HCT116 (cell line): ENCODE measurements at regions not wholly inside any gene's neighbourhood (a gene's known extent, or its start where the extent isn't known, plus 50 kb on each side); places are given as distances from the start of the nearest gene placed in this dataset.

Source experiments
- ATAC-seq: fragments of 200-7000 bp; cut with Tn5 transposase; 2 replicates; pipeline ENCODE4 v1.9.1; 2020; ENCODE audit warnings: mild to moderate bottlenecking, moderate library complexity
- BruUV-seq: library from RNA; stranded (reverse); fragments of 400-500 nt; replicated peaks from 2 replicates; lab custom pipeline; 2021; lab: Mats Ljungman, UMichigan
- CTCF ChIA-PET: fragments of 300-600 bp; sonication (Branson Sonifier 250); formaldehyde crosslinking; loops from one replicate; lab custom pipeline; 2021; ENCODE audit warnings: antibody characterized with exemption; lab: Charles Lee
- POLR2A ChIA-PET: fragments of 300-600, 350-600 bp; sonication (Branson Sonifier 250); formaldehyde crosslinking; loops from one replicate; lab custom pipeline; 2021; ENCODE audit warnings: antibody characterized with exemption; lab: Charles Lee
- RAD21 ChIA-PET, 2 experiments: fragments of 300-600 bp; sonication (Branson Sonifier 250); formaldehyde crosslinking; loops; one replicate each; lab custom pipeline; 2023; ENCODE audit warnings: low total read pairs in 2 of 2; ENCODE audit not compliant: uncharacterized antibody in 2 of 2, unreplicated experiment in 2 of 2, low non-redundant PET in 1 of 2; lab: Charles Lee
- DNase-seq: peaks from one replicate; pipeline ENCODE4 v3.0.0-alpha.2; 2010; ENCODE audit warnings: low read depth, low spot score
- H2AFZ ChIP-seq: fragments of 200-600 bp; shearing (Covaris generic), sonication (generic); 2 replicates; pipeline ENCODE4 v1.6.1; 2017; ENCODE audit warnings: low read depth, mixed run types, mixed read lengths, antibody characterized with exemption, low read length; ENCODE audit not compliant: poor library complexity, severe bottlenecking
- H3K27ac ChIP-seq: 2 replicates; pipeline ENCODE4 v1.5.1; 2012; ENCODE audit warnings: low read depth, low read length
- H3K27me3 ChIP-seq: fragments of 200-600 bp; sonication (generic); 2 replicates; pipeline ENCODE4 v1.6.1; 2016; ENCODE audit warnings: mixed run types, low read length, mixed read lengths; ENCODE audit not compliant: insufficient read depth
- H3K36me3 ChIP-seq, 2 experiments: fragments of 200-500 bp in 1 of 2; fragments of 200-600 bp in 1 of 2; sonication (Bioruptor generic) in 1 of 2; sonication (generic) in 1 of 2; 2 replicates each; pipeline versions ENCODE4 v1.5.1 to v1.6.1; 2014 to 2016; ENCODE audit warnings: low read length in 2 of 2, inconsistent platforms in 1 of 2, mixed read lengths in 1 of 2, mixed run types in 1 of 2; ENCODE audit not compliant: insufficient read depth in 2 of 2, control insufficient read depth in 1 of 2
- H3K4me1 ChIP-seq, 2 experiments: fragments of 200-600 bp in 1 of 2; sonication (generic) in 1 of 2; 2 replicates each; pipeline versions ENCODE4 v1.5.1 to v1.6.1; 2012 to 2017; ENCODE audit warnings: low read length in 2 of 2, inconsistent platforms in 1 of 2, mild to moderate bottlenecking in 1 of 2, mixed read lengths in 1 of 2, mixed run types in 1 of 2, moderate library complexity in 1 of 2; ENCODE audit not compliant: insufficient read depth in 2 of 2, control insufficient read depth in 1 of 2
- H3K4me2 ChIP-seq: fragments of 200-600 bp; sonication (generic); 2 replicates; pipeline ENCODE4 v1.6.1; 2017; ENCODE audit warnings: mixed run types, low read length, mixed read lengths
- H3K4me3 ChIP-seq, 2 experiments: fragments of 200-600 bp in 1 of 2; sonication (generic) in 1 of 2; replicated peaks in 1 of 2; 2 replicates each; pipeline ENCODE4 v1.5.1; 2011 to 2016; ENCODE audit warnings: low read length in 2 of 2, control low read depth in 1 of 2, low read depth in 1 of 2, mild to moderate bottlenecking in 1 of 2, mixed read lengths in 1 of 2, mixed run types in 1 of 2
- H3K79me2 ChIP-seq: fragments of 200-600 bp; sonication (generic); 2 replicates; pipeline ENCODE4 v1.6.1; 2017; ENCODE audit warnings: mild to moderate bottlenecking, mixed run types, low read length, moderate library complexity, mixed read lengths; ENCODE audit not compliant: insufficient read depth
- H3K9ac ChIP-seq: fragments of 200-600 bp; sonication (generic); 2 replicates; pipeline ENCODE4 v1.6.1; 2016; ENCODE audit warnings: low read length, mixed read lengths
- H3K9me2 ChIP-seq: fragments of 200-600 bp; sonication (generic), shearing (Covaris generic); 2 replicates; pipeline ENCODE4 v1.6.1; 2017; ENCODE audit warnings: mixed run types, mild to moderate bottlenecking, moderate library complexity; ENCODE audit not compliant: insufficient read depth
- H3K9me3 ChIP-seq, 2 experiments: fragments of 200-500 bp in 1 of 2; fragments of 200-600 bp in 1 of 2; sonication (Bioruptor generic) in 1 of 2; sonication (generic) in 1 of 2; 2 replicates each; pipeline ENCODE4 v1.6.1; 2014 to 2017; ENCODE audit warnings: low read length in 2 of 2, mixed read lengths in 2 of 2, inconsistent platforms in 1 of 2, low read depth in 1 of 2, mild to moderate bottlenecking in 1 of 2, mixed run types in 1 of 2, moderate library complexity in 1 of 2; ENCODE audit not compliant: control insufficient read depth in 1 of 2, insufficient read depth in 1 of 2
- H4K20me1 ChIP-seq: fragments of 200-600 bp; sonication (generic), shearing (Covaris generic); 2 replicates; pipeline ENCODE4 v1.6.1; 2017; ENCODE audit warnings: mixed run types, mild to moderate bottlenecking, moderate library complexity; ENCODE audit not compliant: insufficient read depth
- CBX3 ChIP-seq: IDR thresholded peaks from 2 replicates; pipeline ENCODE4 v1.6.1; 2012; ENCODE audit warnings: low read depth
- EGR1 ChIP-seq: IDR thresholded peaks from 2 replicates; pipeline ENCODE4 v1.6.1; 2012; ENCODE audit warnings: low read depth
- ELF1 ChIP-seq: IDR thresholded peaks from 2 replicates; pipeline ENCODE4 v1.6.1; 2012; ENCODE audit warnings: low read depth, borderline replicate concordance
- EZH2 ChIP-seq: fragments of 200-600 bp; sonication (generic); IDR thresholded peaks from 2 replicates; pipeline ENCODE4 v1.6.1; 2017; ENCODE audit warnings: antibody characterized with exemption, mixed run types
- RAD21 ChIP-seq: IDR thresholded peaks from 2 replicates; pipeline ENCODE4 v1.6.1; 2012; ENCODE audit warnings: low read depth, mild to moderate bottlenecking
- TCF7L2 ChIP-seq: IDR thresholded peaks from 2 replicates; pipeline ENCODE4 v1.7.0; 2011; ENCODE audit warnings: borderline replicate concordance, inconsistent platforms; ENCODE audit not compliant: insufficient read depth, insufficient read length; ENCODE audit errors: extremely low read depth
- intact Hi-C: fragments of 100-400 bp; cut with micrococcal nuclease; formaldehyde crosslinking; loops from 2 replicates; pipeline ENCODE4 v1.10.0; 2022
- TF ChIP-seq, protein P1 (sequence below): IDR thresholded peaks from 2 replicates; pipeline ENCODE4 v1.6.1; 2011; ENCODE audit warnings: mild to moderate bottlenecking, low read length, moderate library complexity; ENCODE audit not compliant: insufficient replicate concordance; ENCODE audit errors: extremely low read depth
- TF ChIP-seq, protein P2 (sequence below): IDR thresholded peaks from 2 replicates; pipeline ENCODE4 v1.6.1; 2012

DNA sequence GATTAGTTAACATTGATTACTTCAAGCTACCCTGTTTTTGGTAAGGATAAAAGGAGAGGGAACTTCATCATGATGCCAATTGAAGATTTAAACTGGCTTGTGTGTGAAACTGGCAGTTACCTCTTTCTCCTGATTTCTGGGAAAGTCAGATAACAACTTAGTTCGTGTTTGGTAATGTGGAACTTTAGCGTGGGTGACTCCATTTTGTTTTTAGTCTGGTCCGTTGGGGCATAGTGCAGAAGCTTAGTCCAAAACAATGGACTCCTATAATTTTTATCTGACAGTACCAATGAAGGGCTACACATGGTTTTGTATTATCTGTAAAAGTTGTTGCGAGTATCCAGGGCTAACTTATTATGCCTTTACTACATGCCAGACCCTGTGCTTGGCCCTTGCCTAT, 294.9 kb downstream of the GUCY2F start:
- ChIA-PET CTCF (no interaction called here), RAD21 (no interaction called here), POLR2A (no interaction called here)
- H3K9ac ChIP-seq, result no peak overlapping the region
- no peak overlapping the region for H2AFZ ChIP-seq
- H3K9me2 ChIP-seq, result no peaks in the 10 kb centered on the region
- no peaks in the 10 kb centered on the region for H3K79me2 ChIP-seq
- H3K27me3 ChIP-seq, result no peaks in the 10 kb centered on the region
- ATAC-seq (no peak), DNase-seq (no peak)
- H3K4me3 ChIP-seq, result no peak overlapping the region
- no peaks in the 10 kb centered on the region for H3K36me3 ChIP-seq
- no peaks in the 10 kb centered on the region for H3K9me3 ChIP-seq
- intact Hi-C loops, result no loop called here
- no peak overlapping the region for H3K27ac ChIP-seq
- TF ChIP-seq EZH2, result no peak
- TF ChIP-seq, protein P1, sequence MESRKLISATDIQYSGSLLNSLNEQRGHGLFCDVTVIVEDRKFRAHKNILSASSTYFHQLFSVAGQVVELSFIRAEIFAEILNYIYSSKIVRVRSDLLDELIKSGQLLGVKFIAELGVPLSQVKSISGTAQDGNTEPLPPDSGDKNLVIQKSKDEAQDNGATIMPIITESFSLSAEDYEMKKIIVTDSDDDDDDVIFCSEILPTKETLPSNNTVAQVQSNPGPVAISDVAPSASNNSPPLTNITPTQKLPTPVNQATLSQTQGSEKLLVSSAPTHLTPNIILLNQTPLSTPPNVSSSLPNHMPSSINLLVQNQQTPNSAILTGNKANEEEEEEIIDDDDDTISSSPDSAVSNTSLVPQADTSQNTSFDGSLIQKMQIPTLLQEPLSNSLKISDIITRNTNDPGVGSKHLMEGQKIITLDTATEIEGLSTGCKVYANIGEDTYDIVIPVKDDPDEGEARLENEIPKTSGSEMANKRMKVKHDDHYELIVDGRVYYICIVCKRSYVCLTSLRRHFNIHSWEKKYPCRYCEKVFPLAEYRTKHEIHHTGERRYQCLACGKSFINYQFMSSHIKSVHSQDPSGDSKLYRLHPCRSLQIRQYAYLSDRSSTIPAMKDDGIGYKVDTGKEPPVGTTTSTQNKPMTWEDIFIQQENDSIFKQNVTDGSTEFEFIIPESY, result no peak
- no peak for TF ChIP-seq TCF7L2
- no peak for TF ChIP-seq ELF1
- TF ChIP-seq, protein P2, sequence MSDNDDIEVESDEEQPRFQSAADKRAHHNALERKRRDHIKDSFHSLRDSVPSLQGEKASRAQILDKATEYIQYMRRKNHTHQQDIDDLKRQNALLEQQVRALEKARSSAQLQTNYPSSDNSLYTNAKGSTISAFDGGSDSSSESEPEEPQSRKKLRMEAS, result no peak
- TF ChIP-seq CBX3, result no peak
- no peak for TF ChIP-seq RAD21
- TF ChIP-seq EGR1, result no peak
- H4K20me1 ChIP-seq, result no peaks in the 10 kb centered on the region
- BruUV-seq, result no TSS peak
- no peaks in the 10 kb centered on the region for H3K4me1 ChIP-seq
- H3K4me2 ChIP-seq, result no peak overlapping the region
